NCI-H1092 (cell line): ENCODE measurements at regions not wholly inside any gene's neighbourhood (a gene's known extent, or its start where the extent isn't known, plus 50 kb on each side); places are given as distances from the start of the nearest gene placed in this dataset.

Experiments
- DNase-seq: peaks from one replicate; lab custom pipeline; 2025; lab: John Stamatoyannopoulos, UW

GRCh38 chr20:58600756-58601155 is 50.3 kb upstream of the STX16 start:
- DNase-seq: no peak

GRCh38 chr20:58599966-58600365 is 51.1 kb upstream of the STX16 start:
- no peak for DNase-seq

- DNase-seq: no peak
Observed at GRCh38 chr20:58598211-58599015, 52.7 kb upstream of the STX16 start.

GRCh38 chr20:58597249-58597891 is 53.7 kb upstream of the STX16 start:
- DNase-seq: no peak

GRCh38 chr20:58596750-58597248 is 54.3 kb upstream of the STX16 start:
- DNase-seq: no peak

- no peak for DNase-seq
Observed at GRCh38 chr20:58596244-58596643, 54.8 kb upstream of the STX16 start.

GRCh38 chr20:58595167-58595566 is 55.9 kb upstream of the STX16 start:
- no peak for DNase-seq

GRCh38 chr20:58593880-58594638 is 57.0 kb upstream of the STX16 start:
- DNase-seq: no peak

- no peak for DNase-seq
Observed at GRCh38 chr20:58592076-58592695, 58.9 kb upstream of the STX16 start.

- no peak for DNase-seq
Observed at GRCh38 chr20:58590679-58591473, 60.2 kb upstream of the STX16 start.

- no peak for DNase-seq
Observed at GRCh38 chr20:58587467-58587866, 63.6 kb upstream of the STX16 start.

- DNase-seq: no peak
Observed at GRCh38 chr20:58586565-58587093, 64.5 kb upstream of the STX16 start.

GRCh38 chr20:58585753-58586540 is 65.1 kb upstream of the STX16 start:
- DNase-seq: no peak

- DNase-seq: no peak
Observed at GRCh38 chr20:58584881-58585752, 66.0 kb upstream of the STX16 start.

GRCh38 chr20:58584051-58584824 is 66.8 kb upstream of the STX16 start:
- no peak for DNase-seq

GRCh38 chr20:58583586-58583985 is 67.5 kb upstream of the STX16 start:
- DNase-seq: no peak

GRCh38 chr20:58583176-58583575 is 67.9 kb upstream of the STX16 start:
- DNase-seq: no peak

- DNase-seq: no peak
Observed at GRCh38 chr20:58580474-58580835, 65.3 kb upstream of the APCDD1L start.
